ENCODE measurements at regions not wholly inside any gene's neighbourhood (a gene's known extent, or its start where the extent isn't known, plus 50 kb on each side); places are given as distances from the start of the nearest gene placed in this dataset.

DNA sequence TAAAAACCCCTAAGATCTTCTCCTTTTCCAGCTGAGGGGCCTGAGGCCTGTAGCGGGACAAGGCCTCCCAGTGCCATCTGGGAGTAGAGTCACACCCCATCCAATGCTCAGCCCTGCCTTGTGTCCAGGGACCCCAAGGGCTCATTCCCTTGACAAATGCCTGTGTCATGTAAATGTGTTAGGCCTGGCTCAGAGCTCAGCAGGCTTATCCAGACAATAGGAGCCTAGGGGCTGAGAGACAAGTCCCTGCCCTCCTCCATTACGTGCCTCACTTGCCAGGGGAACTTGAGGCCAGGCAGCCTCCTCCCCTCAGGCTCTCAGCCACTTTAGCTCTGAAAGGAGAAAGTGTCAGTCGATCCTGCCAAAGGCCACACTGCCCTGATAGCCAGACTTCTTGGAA is 166.8 kb upstream of the MAMLD1 start:
- no peak for TF ChIP-seq CTCF (IDR thresholded peaks at IDR 0.05; ENCODE audit: low read depth, low read length, missing control alignments)
- no peak overlapping the region for H3K4me3 ChIP-seq (ENCODE audit: low read depth, low read length)
- no peak for DNase-seq (ENCODE audit: low read depth)

DNA sequence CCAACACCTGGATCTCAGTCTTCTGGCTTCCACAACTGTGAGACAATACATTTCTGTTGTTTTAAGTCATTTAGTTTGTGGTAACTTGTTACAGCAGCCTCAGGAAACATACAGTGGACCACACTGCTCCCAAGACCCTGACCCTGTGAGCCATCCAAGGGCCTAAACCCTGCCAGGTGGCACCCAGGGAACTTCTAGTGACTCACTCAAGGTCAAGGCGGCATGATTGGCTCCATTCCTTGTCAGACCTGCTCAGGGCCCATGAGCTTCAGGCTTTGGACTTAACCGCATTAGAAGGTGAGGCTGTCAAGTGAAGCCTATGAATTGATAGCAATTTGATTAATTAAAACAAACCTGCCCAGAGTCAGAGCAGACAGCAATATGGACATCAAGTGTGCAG is 165.7 kb upstream of the MAMLD1 start:
- no peak for TF ChIP-seq CTCF (IDR thresholded peaks at IDR 0.05; ENCODE audit: low read depth, low read length, missing control alignments)
- H3K4me3 ChIP-seq (ENCODE audit: low read depth, low read length) = no peak overlapping the region
- DNase-seq (ENCODE audit: low read depth) = no peak

DNA sequence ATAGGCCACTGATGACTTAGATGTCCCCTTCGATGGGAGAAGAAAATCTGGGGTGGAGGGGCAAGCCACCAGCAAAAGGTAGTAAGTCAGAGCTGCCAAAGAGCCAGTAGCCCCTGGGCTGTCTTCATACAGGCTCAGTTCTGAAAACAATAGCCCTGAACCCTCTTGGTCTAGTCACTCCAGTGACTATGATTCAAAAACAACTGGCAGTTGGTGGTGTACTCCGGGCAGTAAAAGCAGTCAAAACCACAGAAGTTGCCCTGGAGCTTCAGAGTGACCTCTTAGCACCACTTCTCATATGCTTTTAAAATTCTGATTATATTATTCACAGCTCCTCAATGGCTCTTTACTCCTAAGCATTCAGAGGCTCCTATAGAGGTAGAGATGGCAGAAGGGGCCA is 164.3 kb upstream of the MAMLD1 start:
- no peak for DNase-seq (ENCODE audit: low read depth)

DNA sequence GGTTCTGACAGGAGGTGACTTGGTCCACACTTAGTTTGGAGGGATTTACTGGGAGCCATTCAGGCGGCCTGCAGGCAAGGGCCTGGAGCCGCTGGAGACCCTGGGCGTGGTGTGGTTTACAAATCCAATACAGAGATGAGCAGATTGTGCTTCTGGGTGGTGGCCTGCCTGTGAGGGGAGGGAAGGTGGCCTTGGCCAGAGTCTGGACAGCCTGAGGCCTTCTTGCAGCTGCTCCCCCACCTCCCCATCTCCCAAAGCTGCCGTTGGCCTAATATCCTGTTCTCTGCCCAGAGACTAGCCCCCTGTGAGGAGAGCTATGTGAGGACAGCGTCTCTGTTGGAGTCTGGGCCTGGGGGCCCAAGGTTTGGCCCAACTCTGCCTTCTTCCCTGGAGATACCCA is 163.9 kb upstream of the MAMLD1 start:
- TF ChIP-seq CTCF (IDR thresholded peaks at IDR 0.05; ENCODE audit: low read depth, low read length, missing control alignments) = no peak
- H3K4me3 ChIP-seq (ENCODE audit: low read depth, low read length) = no peak overlapping the region
- DNase-seq (ENCODE audit: low read depth) = no peak

More for the DNA sequence above, 164.3 kb upstream of the MAMLD1 start:
- H3K4me3 ChIP-seq (ENCODE audit: low read depth, low read length) = no peak overlapping the region
- TF ChIP-seq CTCF (IDR thresholded peaks at IDR 0.05; ENCODE audit: low read depth, low read length, missing control alignments) = no peak

GRCh38 chrX:150199803-150200202 is 163.3 kb upstream of the MAMLD1 start:
- TF ChIP-seq CTCF (IDR thresholded peaks at IDR 0.05; ENCODE audit: low read depth, low read length, missing control alignments) = no peak
- no peak for DNase-seq (ENCODE audit: low read depth)
- H3K4me3 ChIP-seq (ENCODE audit: low read depth, low read length) = no peak overlapping the region

DNA sequence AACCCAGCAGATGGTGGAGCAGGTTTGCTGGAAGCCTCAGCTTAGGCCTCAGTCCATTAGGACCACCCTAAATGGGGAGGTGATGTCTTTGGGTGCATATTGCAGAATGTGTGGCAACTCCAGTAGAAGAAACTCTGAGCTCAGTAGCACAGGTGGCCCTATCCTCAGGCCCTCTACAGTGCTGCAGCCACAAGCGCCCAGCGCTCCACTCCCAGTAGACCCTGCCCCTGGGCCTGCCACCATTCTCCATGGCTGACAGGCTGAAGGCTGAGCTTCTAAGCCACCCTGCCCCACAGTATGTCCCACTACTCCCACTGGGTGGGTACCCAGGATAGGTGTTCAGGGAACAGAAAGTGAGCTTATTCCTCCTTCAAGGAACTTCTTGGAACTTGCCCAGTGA is 162.8 kb upstream of the MAMLD1 start:
- TF ChIP-seq CTCF (IDR thresholded peaks at IDR 0.05; ENCODE audit: low read depth, low read length, missing control alignments) = no peak
- no peak overlapping the region for H3K4me3 ChIP-seq (ENCODE audit: low read depth, low read length)
- DNase-seq (ENCODE audit: low read depth) = no peak

DNA sequence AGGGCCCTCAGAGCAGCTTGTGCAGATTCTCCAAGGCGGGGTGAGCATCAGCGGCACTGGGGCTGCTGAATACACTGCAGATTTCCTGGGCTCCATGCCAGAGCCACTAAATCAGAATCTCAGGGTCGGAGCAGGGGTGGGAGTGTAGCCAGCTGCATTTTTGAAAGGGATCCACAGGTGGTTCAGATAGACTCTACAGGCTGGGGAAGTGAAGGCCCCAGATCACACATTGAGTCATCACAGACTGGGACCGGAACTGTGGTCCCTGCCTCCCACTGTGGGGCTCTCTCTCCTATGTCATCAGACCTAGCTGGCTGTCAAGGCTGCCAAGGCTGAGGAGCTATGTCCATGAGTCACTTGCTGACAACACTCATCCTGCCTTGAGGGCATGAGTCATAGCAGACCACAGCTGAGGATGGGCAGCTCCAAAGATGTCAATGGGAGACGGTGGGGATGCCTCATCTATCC is 162.3 kb upstream of the MAMLD1 start:
- H3K4me3 ChIP-seq (ENCODE audit: low read depth, low read length) = no peak overlapping the region
- peak; percentile 57 for DNase-seq (ENCODE audit: low read depth)
- TF ChIP-seq CTCF (IDR thresholded peaks at IDR 0.05; ENCODE audit: low read depth, low read length, missing control alignments) = no peak

Data from GM12864 (cell line).